ENCODE measurements at regions not wholly inside any gene's neighbourhood (a gene's known extent, or its start where the extent isn't known, plus 50 kb on each side); places are given as distances from the start of the nearest gene placed in this dataset.

DNA sequence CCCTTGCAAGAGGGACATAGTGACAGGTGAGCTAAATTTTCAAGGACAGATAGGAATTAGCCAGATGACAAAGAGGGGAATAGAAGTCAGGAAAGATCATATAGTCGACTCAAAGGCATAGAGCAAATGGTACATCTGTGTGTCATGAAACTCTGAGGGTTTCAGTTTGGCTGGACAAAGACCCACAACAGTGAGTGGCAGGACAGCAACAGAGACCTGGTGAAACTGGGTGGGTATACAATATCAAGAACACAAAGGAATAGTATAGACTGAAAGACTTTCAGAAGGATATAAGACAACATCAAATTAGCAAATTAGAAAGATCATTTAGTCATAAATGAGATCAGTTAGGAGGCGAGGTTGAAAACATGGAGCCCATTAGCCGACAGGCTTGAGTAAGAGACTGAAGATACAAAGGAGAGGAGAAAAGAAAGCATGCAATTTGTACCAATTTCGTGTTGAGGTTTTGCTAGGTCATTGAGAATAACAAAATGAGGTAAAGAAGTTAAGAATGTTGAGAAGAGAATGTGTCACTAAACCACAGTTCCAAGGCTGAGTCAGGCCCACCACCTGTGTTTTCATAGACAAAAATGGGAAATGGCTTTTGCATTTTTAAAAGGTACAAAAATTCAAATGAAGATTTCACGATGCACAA lies 213.8 kb downstream of the HHIPL2 start:
- Mint-ChIP-seq H3K9me3 (ENCODE audit: low read depth) (peaks cover 2% of the 10 kb centered on the region), H3K4me1 (ENCODE audit: low read depth) (peaks cover 6% of the 10 kb centered on the region), H3K27ac (ENCODE audit: unreplicated experiment) (no peak overlapping the region), H3K4me3 (ENCODE audit: unreplicated experiment) (no peak overlapping the region), H3K27me3 (ENCODE audit: low read depth) (peaks cover 4% of the 10 kb centered on the region), H3K36me3 (ENCODE audit: low read depth) (no peaks in the 10 kb centered on the region)
- DNase-seq (ENCODE audit: low spot score), result no peak
- TF ChIP-seq, protein P1, sequence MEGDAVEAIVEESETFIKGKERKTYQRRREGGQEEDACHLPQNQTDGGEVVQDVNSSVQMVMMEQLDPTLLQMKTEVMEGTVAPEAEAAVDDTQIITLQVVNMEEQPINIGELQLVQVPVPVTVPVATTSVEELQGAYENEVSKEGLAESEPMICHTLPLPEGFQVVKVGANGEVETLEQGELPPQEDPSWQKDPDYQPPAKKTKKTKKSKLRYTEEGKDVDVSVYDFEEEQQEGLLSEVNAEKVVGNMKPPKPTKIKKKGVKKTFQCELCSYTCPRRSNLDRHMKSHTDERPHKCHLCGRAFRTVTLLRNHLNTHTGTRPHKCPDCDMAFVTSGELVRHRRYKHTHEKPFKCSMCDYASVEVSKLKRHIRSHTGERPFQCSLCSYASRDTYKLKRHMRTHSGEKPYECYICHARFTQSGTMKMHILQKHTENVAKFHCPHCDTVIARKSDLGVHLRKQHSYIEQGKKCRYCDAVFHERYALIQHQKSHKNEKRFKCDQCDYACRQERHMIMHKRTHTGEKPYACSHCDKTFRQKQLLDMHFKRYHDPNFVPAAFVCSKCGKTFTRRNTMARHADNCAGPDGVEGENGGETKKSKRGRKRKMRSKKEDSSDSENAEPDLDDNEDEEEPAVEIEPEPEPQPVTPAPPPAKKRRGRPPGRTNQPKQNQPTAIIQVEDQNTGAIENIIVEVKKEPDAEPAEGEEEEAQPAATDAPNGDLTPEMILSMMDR (IDR thresholded peaks at IDR 0.05), result no peak

DNA sequence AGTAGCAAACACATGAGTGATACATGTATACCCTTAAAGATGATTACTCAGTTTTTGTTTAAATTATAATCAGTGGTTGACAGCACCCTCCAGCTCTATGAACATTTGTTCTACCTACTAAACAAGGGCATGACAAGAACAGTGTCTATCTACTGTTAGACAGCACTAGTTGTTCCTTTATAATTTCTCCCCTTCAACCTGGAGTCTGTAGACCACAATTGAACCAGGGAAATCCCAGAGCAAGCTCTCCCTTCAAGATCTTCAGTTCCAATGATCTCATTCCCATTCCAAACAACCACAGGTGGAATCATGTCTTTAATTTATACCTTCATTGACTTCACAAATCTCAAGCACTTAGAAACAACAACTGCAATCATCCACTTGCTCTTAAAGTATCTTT lies 216.1 kb downstream of the HHIPL2 start:
- Mint-ChIP-seq H3K4me3 (ENCODE audit: unreplicated experiment) (no peak overlapping the region), H3K4me1 (ENCODE audit: low read depth) (peaks cover 6% of the 10 kb centered on the region), H3K36me3 (ENCODE audit: low read depth) (no peaks in the 10 kb centered on the region), H3K27ac (ENCODE audit: unreplicated experiment) (no peak overlapping the region), H3K27me3 (ENCODE audit: low read depth) (peaks cover 4% of the 10 kb centered on the region), H3K9me3 (ENCODE audit: low read depth) (peaks cover 2% of the 10 kb centered on the region)
- TF ChIP-seq, protein P1 (IDR thresholded peaks at IDR 0.05), result no peak
- no peak for DNase-seq (ENCODE audit: low spot score)

DNA sequence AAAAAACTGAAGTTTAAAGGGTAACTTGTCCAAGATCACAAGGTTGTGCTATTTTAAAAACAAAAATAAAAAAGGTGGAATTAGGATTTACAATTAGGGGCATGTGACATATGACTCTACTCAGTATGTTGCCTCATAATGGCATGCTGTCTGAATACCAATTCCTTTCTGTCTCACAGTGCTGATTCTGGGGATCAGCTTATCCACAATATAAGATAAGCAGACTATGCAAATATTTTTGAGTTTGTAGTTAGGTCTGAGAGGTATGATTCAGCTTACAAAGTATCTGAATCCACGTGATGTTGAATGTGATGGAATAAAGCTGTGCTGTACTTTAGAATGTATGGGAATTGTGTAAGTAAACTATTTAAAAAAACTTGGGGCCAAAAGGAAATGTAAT lies 216.6 kb downstream of the HHIPL2 start:
- Mint-ChIP-seq H3K4me1 (ENCODE audit: low read depth) (peaks cover 6% of the 10 kb centered on the region), H3K27ac (ENCODE audit: unreplicated experiment) (no peak overlapping the region), H3K4me3 (ENCODE audit: unreplicated experiment) (no peak overlapping the region), H3K36me3 (ENCODE audit: low read depth) (no peaks in the 10 kb centered on the region), H3K27me3 (ENCODE audit: low read depth) (peaks cover 4% of the 10 kb centered on the region), H3K9me3 (ENCODE audit: low read depth) (peaks cover 2% of the 10 kb centered on the region)
- TF ChIP-seq, protein P1 (IDR thresholded peaks at IDR 0.05), result no peak
- DNase-seq (ENCODE audit: low spot score), result no peak

DNA sequence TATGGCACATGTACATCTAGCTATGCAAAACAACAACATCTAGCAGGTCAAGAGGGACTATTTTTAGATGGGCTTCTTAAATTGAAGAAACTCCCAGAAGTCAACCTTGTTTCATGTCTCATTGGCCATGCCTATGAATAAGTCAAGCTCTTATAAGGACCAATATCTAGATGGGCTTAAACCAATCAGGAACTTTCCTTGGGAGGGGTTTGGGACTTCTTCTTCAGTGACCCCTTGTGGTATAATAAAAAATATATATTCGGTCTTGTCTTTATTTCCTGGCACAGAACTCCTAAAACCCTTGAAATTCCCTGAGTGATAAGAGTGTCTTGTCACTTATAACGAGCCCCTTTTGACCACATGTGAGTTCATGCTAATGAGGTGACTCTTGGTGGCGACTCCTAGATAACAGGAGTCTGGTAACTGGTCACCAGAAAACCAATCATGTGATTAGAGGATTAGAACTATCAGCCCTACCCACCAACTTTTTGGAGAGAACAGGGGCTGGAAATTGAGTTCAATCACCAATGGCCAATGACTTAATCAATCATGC lies 218.3 kb downstream of the HHIPL2 start:
- H3K4me3 Mint-ChIP-seq (ENCODE audit: unreplicated experiment), result no peak overlapping the region
- H3K9me3 Mint-ChIP-seq (ENCODE audit: low read depth), result peaks cover 2% of the 10 kb centered on the region
- H3K27ac Mint-ChIP-seq (ENCODE audit: unreplicated experiment), result no peak overlapping the region
- H3K36me3 Mint-ChIP-seq (ENCODE audit: low read depth), result no peaks in the 10 kb centered on the region
- DNase-seq (ENCODE audit: low spot score), result no peak
- peaks cover 4% of the 10 kb centered on the region for H3K27me3 Mint-ChIP-seq (ENCODE audit: low read depth)
- H3K4me1 Mint-ChIP-seq (ENCODE audit: low read depth), result no peaks in the 10 kb centered on the region
- TF ChIP-seq, protein P1 (IDR thresholded peaks at IDR 0.05), result peak; percentile 8

DNA sequence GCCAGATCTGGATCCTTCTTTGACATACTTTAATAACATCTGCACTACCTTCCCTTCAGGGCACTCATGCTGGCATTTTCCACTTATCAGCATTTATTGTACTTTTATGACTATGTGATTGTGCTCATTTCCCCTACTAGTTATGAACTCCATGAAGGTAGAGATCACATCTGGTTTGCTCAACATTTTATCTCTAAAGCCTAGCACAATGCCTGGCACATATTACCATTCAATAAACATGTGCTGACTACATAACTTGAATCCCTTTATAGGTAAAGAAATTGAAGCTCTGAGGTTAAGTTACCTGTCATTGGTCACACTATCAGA lies 221.2 kb downstream of the HHIPL2 start:
- no peaks in the 10 kb centered on the region for H3K4me1 Mint-ChIP-seq (ENCODE audit: low read depth)

More for the DNA sequence above, 221.2 kb downstream of the HHIPL2 start:
- Mint-ChIP-seq H3K27ac (ENCODE audit: unreplicated experiment) (no peak overlapping the region), H3K4me3 (ENCODE audit: unreplicated experiment) (no peak overlapping the region), H3K9me3 (ENCODE audit: low read depth) (peaks cover 2% of the 10 kb centered on the region), H3K27me3 (ENCODE audit: low read depth) (peaks cover 4% of the 10 kb centered on the region), H3K36me3 (ENCODE audit: low read depth) (no peaks in the 10 kb centered on the region)
- DNase-seq (ENCODE audit: low spot score), result no peak
- TF ChIP-seq, protein P1 (IDR thresholded peaks at IDR 0.05), result no peak

All from chondrocyte (in vitro differentiated cells).